Body of pancreas (tissue), 4 donors: ENCODE measurements at regions not wholly inside any gene's neighbourhood (a gene's known extent, or its start where the extent isn't known, plus 50 kb on each side); places are given as distances from the start of the nearest gene placed in this dataset.

Experiments
- POLR2A ChIP-seq, 3 donors: fragments of 450-650 bp; IDR thresholded peaks; one replicate each; pipeline ENCODE4 v1.6.1; 2016; ENCODE audit warnings: antibody characterized with exemption in 3 of 3, mild to moderate bottlenecking in 2 of 3
- TF ChIP-seq, protein P1 (sequence below), 7 experiments: fragments of 450-650 bp in 4 of 7; fragments of 200-600 bp in 3 of 7; sonication (generic) in 3 of 7; IDR thresholded peaks; one replicate each; pipeline ENCODE4 v1.5.1; 2016 to 2019; ENCODE audit warnings: antibody characterized with exemption in 7 of 7

DNA sequence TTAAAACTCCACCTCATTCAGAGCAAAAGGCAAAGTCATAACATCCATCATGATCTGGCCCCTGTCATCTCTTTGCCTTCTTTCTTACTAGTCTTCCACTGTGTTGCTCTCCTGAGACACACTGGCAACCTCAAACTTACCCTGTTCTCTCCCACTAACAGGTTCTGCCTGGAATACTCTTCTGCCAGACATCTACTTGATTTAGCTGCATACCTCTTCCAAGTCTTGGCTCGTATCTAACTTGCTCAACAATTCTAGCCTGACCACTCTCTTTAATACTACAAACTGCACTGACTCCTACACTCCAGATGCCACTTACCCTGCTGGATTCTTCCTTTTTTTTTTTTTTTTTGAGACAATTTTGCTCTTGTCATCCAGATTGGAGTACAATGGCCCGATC is 167.0 kb upstream of the MTPN start:
- TF ChIP-seq, protein P1, sequence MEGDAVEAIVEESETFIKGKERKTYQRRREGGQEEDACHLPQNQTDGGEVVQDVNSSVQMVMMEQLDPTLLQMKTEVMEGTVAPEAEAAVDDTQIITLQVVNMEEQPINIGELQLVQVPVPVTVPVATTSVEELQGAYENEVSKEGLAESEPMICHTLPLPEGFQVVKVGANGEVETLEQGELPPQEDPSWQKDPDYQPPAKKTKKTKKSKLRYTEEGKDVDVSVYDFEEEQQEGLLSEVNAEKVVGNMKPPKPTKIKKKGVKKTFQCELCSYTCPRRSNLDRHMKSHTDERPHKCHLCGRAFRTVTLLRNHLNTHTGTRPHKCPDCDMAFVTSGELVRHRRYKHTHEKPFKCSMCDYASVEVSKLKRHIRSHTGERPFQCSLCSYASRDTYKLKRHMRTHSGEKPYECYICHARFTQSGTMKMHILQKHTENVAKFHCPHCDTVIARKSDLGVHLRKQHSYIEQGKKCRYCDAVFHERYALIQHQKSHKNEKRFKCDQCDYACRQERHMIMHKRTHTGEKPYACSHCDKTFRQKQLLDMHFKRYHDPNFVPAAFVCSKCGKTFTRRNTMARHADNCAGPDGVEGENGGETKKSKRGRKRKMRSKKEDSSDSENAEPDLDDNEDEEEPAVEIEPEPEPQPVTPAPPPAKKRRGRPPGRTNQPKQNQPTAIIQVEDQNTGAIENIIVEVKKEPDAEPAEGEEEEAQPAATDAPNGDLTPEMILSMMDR (IDR thresholded peaks at IDR 0.05): no peak
- no peak for TF ChIP-seq POLR2A (IDR thresholded peaks at IDR 0.05)
